Suprapubic skin (tissue), 4 donors: ENCODE measurements at regions not wholly inside any gene's neighbourhood (a gene's known extent, or its start where the extent isn't known, plus 50 kb on each side); places are given as distances from the start of the nearest gene placed in this dataset.
"Not testable (repeated sequence)": the region's sequence is repeated elsewhere in the genome, so short reads cannot be mapped to it uniquely, and the experiment has no call there.

ENCODE experiments used
- DNase-seq, 2 donors: peaks; one replicate each; pipeline ENCODE4 v3.0.0-alpha.2; 2019; ENCODE audit warnings: low spot score in 2 of 2
- H3K27ac ChIP-seq: fragments of 200-600 bp; sonication (generic); one replicate; pipeline ENCODE4 v1.5.1; 2019
- H3K27me3 ChIP-seq: fragments of 200-600 bp; sonication (generic); one replicate; pipeline ENCODE4 v1.5.1; 2019
- H3K36me3 ChIP-seq: fragments of 200-600 bp; sonication (generic); one replicate; pipeline ENCODE4 v1.5.1; 2019
- H3K4me1 ChIP-seq: fragments of 200-600 bp; sonication (generic); one replicate; pipeline ENCODE4 v1.5.1; 2019
- H3K4me3 ChIP-seq: fragments of 200-600 bp; sonication (generic); one replicate; pipeline ENCODE4 v1.5.1; 2019; ENCODE audit warnings: mild to moderate bottlenecking
- H3K9me3 ChIP-seq: fragments of 200-600 bp; sonication (generic); one replicate; pipeline ENCODE4 v1.5.1; 2019
- CTCF ChIP-seq, 2 donors: fragments of 200-600 bp in 1 of 2; fragments of 450-650 bp in 1 of 2; sonication (generic) in 1 of 2; IDR thresholded peaks; one replicate each; pipeline ENCODE4 v1.5.1; 2016 to 2019; ENCODE audit warnings: antibody characterized with exemption in 2 of 2, mild to moderate bottlenecking in 1 of 2, moderate library complexity in 1 of 2
- EP300 ChIP-seq: sonication (generic); formaldehyde crosslinking; IDR thresholded peaks from one replicate; pipeline ENCODE4 v1.6.1; 2017; ENCODE audit warnings: antibody characterized with exemption
- POLR2A ChIP-seq, 2 donors: fragments of 450-650 bp; IDR thresholded peaks; one replicate each; pipeline ENCODE4 v1.6.1; 2017; ENCODE audit warnings: antibody characterized with exemption in 2 of 2, mild to moderate bottlenecking in 2 of 2, moderate library complexity in 2 of 2
- POLR2AphosphoS5 ChIP-seq, 3 donors: sonication (generic); formaldehyde crosslinking; IDR thresholded peaks; one replicate each; pipeline ENCODE4 v1.6.1; 2017; ENCODE audit warnings: antibody characterized with exemption in 3 of 3
- WGBS: methylation state at CpG from one replicate; pipeline ENCODE4 v1.1.5; 2018; 5-methylcytosine and 5-hydroxymethylcytosine counted together

- no peaks in the 10 kb centered on the region for H3K9me3 ChIP-seq
- H3K4me3 ChIP-seq, result no peak overlapping the region
- H3K27me3 ChIP-seq, result no peaks in the 10 kb centered on the region
- TF ChIP-seq POLR2AphosphoS5 (IDR thresholded peaks at IDR 0.05) (no peak), POLR2A (IDR thresholded peaks at IDR 0.05) (no peak)
- H3K4me1 ChIP-seq, result no peaks in the 10 kb centered on the region
- H3K36me3 ChIP-seq, result no peaks in the 10 kb centered on the region
- H3K27ac ChIP-seq, result no peak overlapping the region
- DNase-seq, result no peak
These were observed 642.0 kb upstream of the LRRN3 start for GRCh38 chr7:110448918-110449317.

GRCh38 chr7:110454713-110455112, 636.2 kb upstream of the LRRN3 start:
- Histone ChIP-seq H3K4me1 (no peaks in the 10 kb centered on the region), H3K36me3 (no peaks in the 10 kb centered on the region), H3K4me3 (no peak overlapping the region), H3K9me3 (no peaks in the 10 kb centered on the region), H3K27me3 (no peaks in the 10 kb centered on the region), H3K27ac (no peak overlapping the region)
- TF ChIP-seq POLR2A (IDR thresholded peaks at IDR 0.05) (no peak), EP300 (no peak), POLR2AphosphoS5 (IDR thresholded peaks at IDR 0.05) (no peak), CTCF (IDR thresholded peaks at IDR 0.05) (no peak)
- DNase-seq, result no peak
- 87% methylated on average over 3 of the region's 3 CpGs for WGBS

- 68% methylated on average over 2 of the region's 2 CpGs for WGBS
- DNase-seq, result no peak
- TF ChIP-seq POLR2A (IDR thresholded peaks at IDR 0.05) (no peak), EP300 (no peak), CTCF (IDR thresholded peaks at IDR 0.05) (no peak), POLR2AphosphoS5 (IDR thresholded peaks at IDR 0.05) (no peak)
- no peaks in the 10 kb centered on the region for H3K4me1 ChIP-seq
- H3K9me3 ChIP-seq, result no peaks in the 10 kb centered on the region
- no peaks in the 10 kb centered on the region for H3K36me3 ChIP-seq
- H3K27ac ChIP-seq, result no peak overlapping the region
- no peaks in the 10 kb centered on the region for H3K27me3 ChIP-seq
- no peak overlapping the region for H3K4me3 ChIP-seq
These were observed 629.3 kb upstream of the LRRN3 start for GRCh38 chr7:110461621-110462020.

- Histone ChIP-seq H3K36me3 (no peaks in the 10 kb centered on the region), H3K27ac (no peak overlapping the region), H3K27me3 (no peaks in the 10 kb centered on the region), H3K4me1 (no peaks in the 10 kb centered on the region), H3K4me3 (no peak overlapping the region), H3K9me3 (peaks cover 5% of the 10 kb centered on the region)
- TF ChIP-seq POLR2A (IDR thresholded peaks at IDR 0.05) (no peak), EP300 (no peak), CTCF (IDR thresholded peaks at IDR 0.05) (no peak), POLR2AphosphoS5 (IDR thresholded peaks at IDR 0.05) (no peak)
- DNase-seq, result no peak
These were observed 620.5 kb upstream of the LRRN3 start for GRCh38 chr7:110470420-110470819.

- not testable (repeated sequence) for H3K4me1 ChIP-seq, H3K4me3 ChIP-seq, H3K9me3 ChIP-seq, H3K36me3 ChIP-seq, DNase-seq, H3K27me3 ChIP-seq, H3K27ac ChIP-seq
- WGBS, result 95% methylated on average over 4 of the region's 7 CpGs
These were observed 618.5 kb upstream of the LRRN3 start for GRCh38 chr7:110472419-110472818.

GRCh38 chr7:110480964-110481363, 610.0 kb upstream of the LRRN3 start:
- H3K4me3 ChIP-seq, result no peak overlapping the region
- no peak for DNase-seq
- no peak overlapping the region for H3K27ac ChIP-seq
- peaks cover 6% of the 10 kb centered on the region for H3K9me3 ChIP-seq
- H3K27me3 ChIP-seq, result no peaks in the 10 kb centered on the region
- H3K36me3 ChIP-seq, result no peaks in the 10 kb centered on the region
- WGBS, result 86% methylated on average over 2 of the region's 2 CpGs
- H3K4me1 ChIP-seq, result no peaks in the 10 kb centered on the region
- TF ChIP-seq POLR2AphosphoS5 (IDR thresholded peaks at IDR 0.05) (no peak), POLR2A (IDR thresholded peaks at IDR 0.05) (no peak), EP300 (no peak), CTCF (IDR thresholded peaks at IDR 0.05) (no peak)
